Caco-2 (cell line): ENCODE measurements at regions not wholly inside any gene's neighbourhood (a gene's known extent, or its start where the extent isn't known, plus 50 kb on each side); places are given as distances from the start of the nearest gene placed in this dataset.

ENCODE experiments used
- BruUV-seq: library from RNA; stranded (reverse); fragments of 400-500 nt; replicated peaks from 2 replicates; lab custom pipeline; 2021; lab: Mats Ljungman, UMichigan
- CTCF ChIA-PET: fragments of 300-600 bp; sonication (Branson Sonifier 250); formaldehyde crosslinking; loops from one replicate; lab custom pipeline; 2022; ENCODE audit warnings: antibody characterized with exemption; lab: Charles Lee
- POLR2A ChIA-PET: fragments of 300-600 bp; sonication (Branson Sonifier 250); formaldehyde crosslinking; loops from one replicate; lab custom pipeline; 2022; ENCODE audit warnings: antibody characterized with exemption; lab: Charles Lee
- DNase-seq, 2 experiments: peaks; one replicate each; pipeline versions ENCODE4 v3.0.0 to v3.0.0-alpha.2; 2020 to 2022
- H3K27me3 ChIP-seq: replicated peaks from 2 replicates; pipeline ENCODE4 v1.6.0; 2011; ENCODE audit warnings: low read length; ENCODE audit not compliant: control insufficient read depth, insufficient read depth
- H3K36me3 ChIP-seq: 2 replicates; pipeline ENCODE4 v1.5.1; 2011; ENCODE audit warnings: low read length; ENCODE audit not compliant: control insufficient read depth, insufficient read depth
- H3K4me1 ChIP-seq: fragments of 250-450 bp; sonication (Bioruptor Pico); 2 replicates; pipeline ENCODE4 v1.5.1; 2020; ENCODE audit warnings: mild to moderate bottlenecking
- H3K4me3 ChIP-seq: 2 replicates; pipeline ENCODE4 v1.5.1; 2011; ENCODE audit warnings: low read depth, mild to moderate bottlenecking, control low read depth, low read length
- H3K9me3 ChIP-seq: fragments of 250-450 bp; sonication (Bioruptor Pico); 2 replicates; pipeline ENCODE4 v1.5.1; 2020; ENCODE audit warnings: mild to moderate bottlenecking, moderate library complexity
- H3K27ac Mint-ChIP-seq: one replicate; pipeline ENCODE4 v1.8.0; 2022; ENCODE audit warnings: mixed read lengths; ENCODE audit not compliant: unreplicated experiment
- H3K27me3 Mint-ChIP-seq: one replicate; pipeline ENCODE4 v1.8.0; 2022; ENCODE audit warnings: mixed read lengths; ENCODE audit not compliant: insufficient read depth, unreplicated experiment
- H3K36me3 Mint-ChIP-seq: one replicate; pipeline ENCODE4 v1.8.0; 2022; ENCODE audit warnings: mild to moderate bottlenecking, mixed read lengths; ENCODE audit not compliant: insufficient read depth, unreplicated experiment
- H3K4me1 Mint-ChIP-seq: one replicate; pipeline ENCODE4 v1.8.0; 2022; ENCODE audit warnings: low read depth, mixed read lengths; ENCODE audit not compliant: unreplicated experiment
- H3K4me3 Mint-ChIP-seq: one replicate; pipeline ENCODE4 v1.8.0; 2022; ENCODE audit warnings: mild to moderate bottlenecking, moderate library complexity, mixed read lengths; ENCODE audit not compliant: unreplicated experiment
- H3K9me3 Mint-ChIP-seq: one replicate; pipeline ENCODE4 v1.8.0; 2022; ENCODE audit warnings: mixed read lengths; ENCODE audit not compliant: unreplicated experiment
- intact Hi-C: fragments of 100-400 bp; cut with micrococcal nuclease; formaldehyde crosslinking; loops from one replicate; pipeline ENCODE4 v1.10.0; 2022; ENCODE audit not compliant: unreplicated experiment
- TF ChIP-seq, protein P1 (sequence below), 2 experiments: fragments of 200-600 bp in 1 of 2; IDR thresholded peaks; 1 replicate in 1 of 2; 2 replicates in 1 of 2; pipeline versions ENCODE4 v1.5.1 to v1.8.0; 2011 to 2022; ENCODE audit warnings: antibody characterized with exemption in 1 of 2, control low read depth in 1 of 2, inconsistent platforms in 1 of 2, low read depth in 1 of 2, low read length in 1 of 2, mild to moderate bottlenecking in 1 of 2, moderate library complexity in 1 of 2; ENCODE audit not compliant: insufficient read depth in 1 of 2, severe bottlenecking in 1 of 2, unreplicated experiment in 1 of 2

- H3K4me3 Mint-ChIP-seq, result no peak overlapping the region
- no peak overlapping the region for H3K27ac Mint-ChIP-seq
- intact Hi-C loops, result no loop called here
- Histone ChIP-seq H3K4me3 (no peak overlapping the region), H3K36me3 (no peaks in the 10 kb centered on the region), H3K4me1 (peaks cover 16% of the 10 kb centered on the region; the same call in 1 of the 2 replicates), H3K9me3 (no peaks in the 10 kb centered on the region), H3K27me3 (no peaks in the 10 kb centered on the region)
- peaks cover 18% of the 10 kb centered on the region for H3K9me3 Mint-ChIP-seq
- TF ChIP-seq, protein P1, sequence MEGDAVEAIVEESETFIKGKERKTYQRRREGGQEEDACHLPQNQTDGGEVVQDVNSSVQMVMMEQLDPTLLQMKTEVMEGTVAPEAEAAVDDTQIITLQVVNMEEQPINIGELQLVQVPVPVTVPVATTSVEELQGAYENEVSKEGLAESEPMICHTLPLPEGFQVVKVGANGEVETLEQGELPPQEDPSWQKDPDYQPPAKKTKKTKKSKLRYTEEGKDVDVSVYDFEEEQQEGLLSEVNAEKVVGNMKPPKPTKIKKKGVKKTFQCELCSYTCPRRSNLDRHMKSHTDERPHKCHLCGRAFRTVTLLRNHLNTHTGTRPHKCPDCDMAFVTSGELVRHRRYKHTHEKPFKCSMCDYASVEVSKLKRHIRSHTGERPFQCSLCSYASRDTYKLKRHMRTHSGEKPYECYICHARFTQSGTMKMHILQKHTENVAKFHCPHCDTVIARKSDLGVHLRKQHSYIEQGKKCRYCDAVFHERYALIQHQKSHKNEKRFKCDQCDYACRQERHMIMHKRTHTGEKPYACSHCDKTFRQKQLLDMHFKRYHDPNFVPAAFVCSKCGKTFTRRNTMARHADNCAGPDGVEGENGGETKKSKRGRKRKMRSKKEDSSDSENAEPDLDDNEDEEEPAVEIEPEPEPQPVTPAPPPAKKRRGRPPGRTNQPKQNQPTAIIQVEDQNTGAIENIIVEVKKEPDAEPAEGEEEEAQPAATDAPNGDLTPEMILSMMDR (IDR thresholded peaks at IDR 0.05; ENCODE audit: insufficient read depth in 1 of 2, low read depth in 1 of 2, low read length in 1 of 2, severe bottlenecking in 1 of 2, unreplicated experiment in 1 of 2), result no peak
- ChIA-PET POLR2A (no interaction called here), CTCF (no interaction called here)
- peaks cover 14% of the 10 kb centered on the region for H3K4me1 Mint-ChIP-seq
- no peak for DNase-seq
- H3K36me3 Mint-ChIP-seq, result no peaks in the 10 kb centered on the region
- H3K27me3 Mint-ChIP-seq, result no peaks in the 10 kb centered on the region
- no TSS peak for BruUV-seq
Measured at GRCh38 chr4:144868309-144868708, 222.4 kb downstream of the HHIP start.

DNA sequence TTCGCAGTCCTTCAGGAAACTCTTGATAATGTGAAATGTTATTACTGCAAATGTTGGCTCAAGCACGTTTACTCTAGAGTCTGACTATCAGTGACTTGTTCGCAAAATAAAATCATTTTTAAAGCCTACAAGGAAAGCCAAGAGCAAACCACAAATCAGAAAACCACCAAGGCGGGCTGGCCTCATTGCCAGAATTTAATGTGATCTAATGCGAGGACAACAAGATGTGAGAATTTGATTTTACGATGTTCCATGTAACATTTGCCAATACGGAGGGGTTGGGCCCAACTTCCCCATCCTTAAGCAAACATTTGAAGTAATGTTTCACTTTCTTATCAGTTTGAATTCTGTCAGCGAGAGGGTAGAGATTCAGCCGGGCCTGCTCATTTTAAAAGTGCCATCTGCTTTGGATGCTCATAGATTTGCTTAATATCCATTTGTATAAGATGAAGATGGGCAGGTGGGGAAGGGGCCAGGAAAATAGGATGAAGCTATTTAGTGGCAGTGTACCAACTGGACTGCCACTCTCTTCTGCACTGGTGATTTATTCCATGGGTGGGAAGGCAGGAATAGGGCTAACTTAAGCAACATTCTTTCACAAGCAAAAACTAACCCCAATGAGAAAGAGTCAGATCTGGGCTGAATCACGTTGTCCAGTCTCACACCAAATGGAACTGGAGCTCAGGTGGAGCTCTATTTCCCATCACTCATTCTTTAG lies 225.3 kb downstream of the ANAPC10 start:
- TF ChIP-seq, protein P1 (IDR thresholded peaks at IDR 0.05; ENCODE audit: insufficient read depth in 1 of 2, low read depth in 1 of 2, low read length in 1 of 2, severe bottlenecking in 1 of 2, unreplicated experiment in 1 of 2), result no peak
- Histone ChIP-seq H3K4me1 (peaks cover 16% of the 10 kb centered on the region; the same call in 1 of the 2 replicates), H3K27me3 (no peaks in the 10 kb centered on the region), H3K36me3 (no peaks in the 10 kb centered on the region), H3K4me3 (no peak overlapping the region; the same call in 1 of the 2 replicates), H3K9me3 (no peaks in the 10 kb centered on the region)
- peak overlapping the region; percentile 28 for H3K4me3 Mint-ChIP-seq
- DNase-seq, result no peak
- H3K4me1 Mint-ChIP-seq, result peaks cover 14% of the 10 kb centered on the region
- H3K27ac Mint-ChIP-seq, result no peak overlapping the region
- H3K9me3 Mint-ChIP-seq, result peaks cover 7% of the 10 kb centered on the region
- H3K27me3 Mint-ChIP-seq, result no peaks in the 10 kb centered on the region
- ChIA-PET CTCF (no interaction called here), POLR2A (no interaction called here)
- intact Hi-C loops, result no loop called here
- BruUV-seq, result no TSS peak
- H3K36me3 Mint-ChIP-seq, result no peaks in the 10 kb centered on the region

DNA sequence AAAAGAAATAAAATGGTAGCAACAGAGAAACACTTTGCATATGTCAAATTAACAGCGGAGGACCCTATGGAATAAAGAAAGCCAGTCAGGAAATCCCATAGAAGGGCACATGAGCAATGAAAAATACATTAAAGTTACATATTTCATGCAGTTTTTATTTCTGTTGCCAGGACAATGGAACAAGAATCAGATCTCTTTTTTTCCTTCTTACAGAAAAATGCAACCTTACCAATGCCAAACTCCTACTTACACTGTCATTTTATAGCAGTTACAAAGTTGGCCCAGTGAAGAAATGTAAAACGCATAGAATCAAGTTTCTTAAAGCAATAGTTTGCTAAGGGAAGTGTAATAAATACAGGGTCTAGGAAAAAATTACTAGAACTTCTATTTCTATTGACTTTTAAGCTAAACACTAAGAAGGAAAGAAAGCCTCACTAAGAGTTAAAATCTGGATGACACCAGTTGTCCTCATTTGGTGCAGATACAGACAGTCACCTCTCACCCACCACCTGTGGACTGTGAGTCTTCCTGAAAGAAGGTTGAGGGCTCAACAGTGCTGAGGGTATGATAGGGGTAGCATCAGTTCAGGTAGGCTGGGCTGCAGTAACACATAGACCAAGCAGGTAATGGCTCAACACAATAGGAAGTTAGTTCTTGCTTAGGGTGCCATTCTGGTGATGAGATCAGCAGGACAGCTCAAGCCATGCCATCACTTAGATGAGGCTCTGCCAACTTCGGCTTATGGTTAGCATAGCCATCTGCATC lies 224.6 kb downstream of the ANAPC10 start:
- peaks cover 10% of the 10 kb centered on the region; the same call in 1 of the 2 replicates for H3K4me1 ChIP-seq
- POLR2A ChIA-PET, result no interaction called here
- no peaks in the 10 kb centered on the region for H3K9me3 Mint-ChIP-seq

More for the DNA sequence above, 224.6 kb downstream of the ANAPC10 start:
- BruUV-seq, result no TSS peak
- Histone ChIP-seq H3K36me3 (no peaks in the 10 kb centered on the region), H3K9me3 (no peaks in the 10 kb centered on the region), H3K4me3 (no peak overlapping the region), H3K27me3 (no peaks in the 10 kb centered on the region)
- H3K27ac Mint-ChIP-seq, result no peak overlapping the region
- intact Hi-C loops, result no loop called here
- no peaks in the 10 kb centered on the region for H3K27me3 Mint-ChIP-seq
- CTCF ChIA-PET, result no interaction called here
- DNase-seq, result no peak
- H3K4me1 Mint-ChIP-seq, result peaks cover 14% of the 10 kb centered on the region
- H3K4me3 Mint-ChIP-seq, result no peak overlapping the region
- H3K36me3 Mint-ChIP-seq, result no peaks in the 10 kb centered on the region
- TF ChIP-seq, protein P1 (IDR thresholded peaks at IDR 0.05; ENCODE audit: insufficient read depth in 1 of 2, low read depth in 1 of 2, low read length in 1 of 2, severe bottlenecking in 1 of 2, unreplicated experiment in 1 of 2), result no peak
